DND-41 (cell line): ENCODE measurements at regions not wholly inside any gene's neighbourhood (a gene's known extent, or its start where the extent isn't known, plus 50 kb on each side); places are given as distances from the start of the nearest gene placed in this dataset.

Experiments
- ATAC-seq: fragments of 200-7000 bp; cut with Tn5 transposase; 3 replicates; pipeline ENCODE4 v1.9.1; 2021; ENCODE audit warnings: low read depth; ENCODE audit not compliant: insufficient read depth
- DNase-seq: peaks from one replicate; pipeline ENCODE4 v3.0.0-alpha.2; 2020
- H2AFZ ChIP-seq: 2 replicates; pipeline ENCODE4 v1.6.0; 2012; ENCODE audit warnings: low read depth, low read length
- H3K27ac ChIP-seq: 2 replicates; pipeline ENCODE4 v1.5.1; 2012; ENCODE audit warnings: low read length, inconsistent platforms
- H3K27me3 ChIP-seq: fragments of 200-600 bp; sonication (generic); 2 replicates; pipeline ENCODE4 v1.6.0; 2012; ENCODE audit warnings: low read length, mild to moderate bottlenecking, inconsistent platforms; ENCODE audit not compliant: insufficient read depth, poor library complexity
- H3K36me3 ChIP-seq: 2 replicates; pipeline ENCODE4 v1.5.1; 2012; ENCODE audit warnings: low read length, inconsistent platforms; ENCODE audit not compliant: insufficient read depth
- H3K4me1 ChIP-seq: 2 replicates; pipeline ENCODE4 v1.5.1; 2012; ENCODE audit warnings: mild to moderate bottlenecking, low read length; ENCODE audit not compliant: insufficient read depth
- H3K4me2 ChIP-seq: 2 replicates; pipeline ENCODE4 v1.6.0; 2012; ENCODE audit warnings: mild to moderate bottlenecking, moderate library complexity, low read length, inconsistent platforms; ENCODE audit not compliant: insufficient read depth
- H3K4me3 ChIP-seq, 2 experiments: fragments of 200-600 bp in 1 of 2; shearing (Covaris generic) in 1 of 2; 2 replicates each; pipeline ENCODE4 v1.5.1; 2012 to 2016; ENCODE audit warnings: inconsistent platforms in 2 of 2, low read length in 2 of 2, mild to moderate bottlenecking in 2 of 2, low read depth in 1 of 2, moderate library complexity in 1 of 2
- H3K79me2 ChIP-seq: 2 replicates; pipeline ENCODE4 v1.6.0; 2012; ENCODE audit warnings: low read length, inconsistent platforms; ENCODE audit not compliant: insufficient read depth
- H3K9ac ChIP-seq: 2 replicates; pipeline ENCODE4 v1.6.0; 2012; ENCODE audit warnings: low read depth, mild to moderate bottlenecking, inconsistent platforms, low read length, moderate library complexity
- H3K9me3 ChIP-seq: 2 replicates; pipeline ENCODE4 v1.5.1; 2012; ENCODE audit warnings: low read length, moderate library complexity, mild to moderate bottlenecking, inconsistent platforms; ENCODE audit not compliant: insufficient read depth, severe bottlenecking
- H4K20me1 ChIP-seq: 2 replicates; pipeline ENCODE4 v1.6.0; 2012; ENCODE audit warnings: low read length; ENCODE audit not compliant: insufficient read depth
- EZH2 ChIP-seq: IDR thresholded peaks from 3 replicates; pipeline ENCODE4 v1.6.1; 2012; ENCODE audit warnings: borderline replicate concordance, low read depth, mild to moderate bottlenecking, moderate library complexity, low read length, inconsistent platforms; ENCODE audit not compliant: severe bottlenecking
- TF ChIP-seq, protein P1 (sequence below): IDR thresholded peaks from 2 replicates; pipeline ENCODE4 v1.5.1; 2012; ENCODE audit warnings: borderline replicate concordance, low read length, moderate library complexity, mild to moderate bottlenecking; ENCODE audit not compliant: poor library complexity, severe bottlenecking; ENCODE audit errors: extremely low read depth

DNA sequence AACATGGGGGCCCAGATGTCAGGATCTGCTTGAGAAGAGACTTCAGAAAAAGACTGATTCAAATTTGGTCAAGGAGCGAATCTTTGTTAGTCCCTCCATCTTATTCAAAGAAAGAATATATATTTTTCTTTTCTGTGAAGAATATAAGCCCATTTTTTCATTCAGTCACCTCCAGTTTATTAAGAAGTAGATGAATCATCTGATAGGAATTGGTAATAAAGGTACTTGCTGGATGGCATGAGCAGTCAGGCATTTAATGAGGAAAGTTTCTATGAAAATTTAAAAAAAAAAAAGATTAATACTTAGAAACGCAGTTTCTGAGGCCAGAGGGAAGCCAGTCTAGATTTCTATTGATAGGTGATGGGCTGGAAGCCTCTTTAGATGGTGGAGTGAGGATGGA is 373.1 kb upstream of the SMC2 start:
- Histone ChIP-seq H3K4me2 (no peak overlapping the region), H3K79me2 (no peaks in the 10 kb centered on the region), H4K20me1 (no peaks in the 10 kb centered on the region), H3K4me3 (no peak overlapping the region), H3K4me1 (no peaks in the 10 kb centered on the region), H3K36me3 (no peaks in the 10 kb centered on the region), H2AFZ (no peak overlapping the region), H3K27me3 (no peaks in the 10 kb centered on the region), H3K9me3 (no peaks in the 10 kb centered on the region), H3K9ac (no peak overlapping the region), H3K27ac (no peak overlapping the region)
- ATAC-seq (no peak), DNase-seq (no peak)
- TF ChIP-seq EZH2, result no peak
- TF ChIP-seq, protein P1, sequence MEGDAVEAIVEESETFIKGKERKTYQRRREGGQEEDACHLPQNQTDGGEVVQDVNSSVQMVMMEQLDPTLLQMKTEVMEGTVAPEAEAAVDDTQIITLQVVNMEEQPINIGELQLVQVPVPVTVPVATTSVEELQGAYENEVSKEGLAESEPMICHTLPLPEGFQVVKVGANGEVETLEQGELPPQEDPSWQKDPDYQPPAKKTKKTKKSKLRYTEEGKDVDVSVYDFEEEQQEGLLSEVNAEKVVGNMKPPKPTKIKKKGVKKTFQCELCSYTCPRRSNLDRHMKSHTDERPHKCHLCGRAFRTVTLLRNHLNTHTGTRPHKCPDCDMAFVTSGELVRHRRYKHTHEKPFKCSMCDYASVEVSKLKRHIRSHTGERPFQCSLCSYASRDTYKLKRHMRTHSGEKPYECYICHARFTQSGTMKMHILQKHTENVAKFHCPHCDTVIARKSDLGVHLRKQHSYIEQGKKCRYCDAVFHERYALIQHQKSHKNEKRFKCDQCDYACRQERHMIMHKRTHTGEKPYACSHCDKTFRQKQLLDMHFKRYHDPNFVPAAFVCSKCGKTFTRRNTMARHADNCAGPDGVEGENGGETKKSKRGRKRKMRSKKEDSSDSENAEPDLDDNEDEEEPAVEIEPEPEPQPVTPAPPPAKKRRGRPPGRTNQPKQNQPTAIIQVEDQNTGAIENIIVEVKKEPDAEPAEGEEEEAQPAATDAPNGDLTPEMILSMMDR, result no peak

DNA sequence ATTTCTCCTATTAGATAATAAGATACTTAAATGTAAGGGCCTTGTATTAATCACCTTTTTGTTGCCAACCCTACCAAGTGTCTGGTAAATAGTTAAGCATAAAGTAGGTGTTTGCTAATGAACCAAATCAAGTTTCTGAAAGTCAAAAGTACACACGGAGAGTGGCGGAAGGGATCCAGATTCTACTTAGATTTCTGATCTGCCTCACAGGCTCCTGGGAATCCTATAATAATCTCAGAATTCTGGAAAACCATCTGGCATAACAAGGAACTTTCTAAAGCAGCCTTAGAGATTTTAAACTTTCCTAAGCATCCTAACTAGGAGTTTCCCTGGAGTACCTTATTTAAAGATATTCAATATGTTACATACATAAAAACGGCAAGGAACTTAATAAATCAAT is 363.2 kb upstream of the SMC2 start:
- Histone ChIP-seq H4K20me1 (no peaks in the 10 kb centered on the region), H3K4me2 (no peak overlapping the region), H3K36me3 (no peaks in the 10 kb centered on the region), H3K4me1 (no peaks in the 10 kb centered on the region), H3K9ac (no peak overlapping the region), H3K4me3 (no peak overlapping the region), H3K79me2 (no peaks in the 10 kb centered on the region), H3K27me3 (no peaks in the 10 kb centered on the region), H3K9me3 (no peaks in the 10 kb centered on the region), H2AFZ (no peak overlapping the region), H3K27ac (no peak overlapping the region)
- ATAC-seq (no peak), DNase-seq (no peak)
- TF ChIP-seq, protein P1, result no peak
- TF ChIP-seq EZH2, result no peak

DNA sequence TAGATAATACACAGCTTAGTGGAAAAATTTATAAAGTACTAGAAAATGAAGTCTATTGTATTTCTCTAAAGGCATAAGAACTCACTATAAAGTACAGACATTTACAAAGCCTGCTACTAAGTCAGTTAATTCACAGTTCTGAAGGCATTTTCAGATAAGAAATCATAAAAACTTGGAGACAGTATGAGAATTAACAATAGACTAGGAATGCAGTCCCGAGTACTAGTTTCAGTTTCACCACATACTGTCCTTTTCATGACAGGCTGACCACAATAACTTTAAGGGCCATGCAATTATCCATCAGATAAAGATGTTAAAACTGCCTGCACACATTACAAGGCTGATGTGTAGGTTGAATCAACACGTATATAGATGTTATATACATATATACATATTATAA is 362.6 kb upstream of the SMC2 start:
- H3K4me2 ChIP-seq, result no peak overlapping the region
- H3K27ac ChIP-seq, result no peak overlapping the region
- no peaks in the 10 kb centered on the region for H4K20me1 ChIP-seq
- H3K9me3 ChIP-seq, result no peaks in the 10 kb centered on the region
- TF ChIP-seq, protein P1, result no peak
- TF ChIP-seq EZH2, result no peak
- no peaks in the 10 kb centered on the region for H3K27me3 ChIP-seq
- DNase-seq (no peak), ATAC-seq (no peak)
- H3K9ac ChIP-seq, result no peak overlapping the region
- no peak overlapping the region for H2AFZ ChIP-seq
- H3K36me3 ChIP-seq, result no peaks in the 10 kb centered on the region
- H3K79me2 ChIP-seq, result no peaks in the 10 kb centered on the region
- H3K4me1 ChIP-seq, result no peaks in the 10 kb centered on the region
- H3K4me3 ChIP-seq, result no peak overlapping the region

DNA sequence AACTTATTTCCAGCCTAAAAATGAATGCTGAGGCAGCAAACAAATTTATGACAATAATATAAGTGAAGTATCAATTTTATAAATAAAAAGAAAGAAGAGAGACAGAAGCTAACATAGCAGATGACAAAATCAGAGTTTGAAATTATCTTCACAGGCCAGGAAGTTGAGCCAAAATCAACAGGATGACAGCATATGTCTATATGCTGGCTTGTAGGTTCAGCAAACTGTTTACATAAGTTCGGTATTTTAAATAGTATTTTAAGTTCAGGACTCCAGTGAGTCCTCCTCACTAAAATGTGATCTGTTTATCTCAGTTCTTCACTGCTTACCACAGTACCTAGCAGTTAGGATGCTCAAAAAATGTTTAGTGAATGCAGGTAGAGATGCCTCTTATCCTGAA is 359.6 kb upstream of the SMC2 start:
- no peaks in the 10 kb centered on the region for H3K27me3 ChIP-seq
- DNase-seq, result no peak
- TF ChIP-seq, protein P1, result no peak
- no peak for TF ChIP-seq EZH2

More for the DNA sequence above, 359.6 kb upstream of the SMC2 start:
- Histone ChIP-seq H3K4me2 (no peak overlapping the region), H3K4me3 (no peak overlapping the region), H3K79me2 (no peaks in the 10 kb centered on the region), H3K9ac (no peak overlapping the region), H3K36me3 (no peaks in the 10 kb centered on the region), H3K9me3 (no peaks in the 10 kb centered on the region), H3K27ac (no peak overlapping the region), H3K4me1 (no peaks in the 10 kb centered on the region), H2AFZ (no peak overlapping the region), H4K20me1 (no peaks in the 10 kb centered on the region)
- no peak for ATAC-seq
